Heart right ventricle (tissue), 16 donors: ENCODE measurements at regions not wholly inside any gene's neighbourhood (a gene's known extent, or its start where the extent isn't known, plus 50 kb on each side); places are given as distances from the start of the nearest gene placed in this dataset.

Source experiments
- ATAC-seq, 8 donors: fragments of 200-7000 bp; cut with Tn5 transposase; one replicate each; pipeline ENCODE4 v1.9.1; 2020; ENCODE audit warnings: mild to moderate bottlenecking in 8 of 8, moderate library complexity in 8 of 8, moderate number of reproducible peaks in 1 of 8
- DNase-seq, 2 donors: peaks; one replicate each; pipeline ENCODE4 v3.0.0-alpha.2; 2020
- H3K27ac ChIP-seq, 10 donors: fragments of 200-600 bp; sonication (generic) in 2 of 10; one replicate each; pipeline versions ENCODE4 v1.5.0 to v1.8.0; 2020 to 2022; ENCODE audit warnings: mild to moderate bottlenecking in 3 of 10
- H3K27me3 ChIP-seq, 7 donors: fragments of 200-600 bp; one replicate each; pipeline ENCODE4 v1.8.0; 2021 to 2022; ENCODE audit warnings: mild to moderate bottlenecking in 2 of 7
- H3K36me3 ChIP-seq, 9 donors: fragments of 200-600 bp; sonication (generic) in 1 of 9; one replicate each; pipeline versions ENCODE4 v1.5.0 to v1.8.0; 2020 to 2022; ENCODE audit warnings: mild to moderate bottlenecking in 2 of 9
- H3K4me1 ChIP-seq, 9 donors: fragments of 200-600 bp; sonication (generic) in 1 of 9; one replicate each; pipeline versions ENCODE4 v1.5.0 to v1.8.0; 2020 to 2022; ENCODE audit warnings: mild to moderate bottlenecking in 4 of 9
- H3K4me3 ChIP-seq, 10 donors: fragments of 200-600 bp; sonication (generic) in 2 of 10; one replicate each; pipeline versions ENCODE4 v1.5.0 to v1.8.0; 2020 to 2022; ENCODE audit warnings: mild to moderate bottlenecking in 7 of 10, moderate library complexity in 2 of 10
- H3K9me3 ChIP-seq, 11 donors: fragments of 200-600 bp in 10 of 11; sonication (generic) in 2 of 11; one replicate each; pipeline versions ENCODE4 v1.5.0 to v1.8.0; 2013 to 2022; ENCODE audit warnings: mild to moderate bottlenecking in 2 of 11, control low read depth in 1 of 11, moderate library complexity in 1 of 11
- CTCF ChIP-seq, 9 donors: fragments of 200-600 bp; sonication (generic) in 2 of 9; IDR thresholded peaks; one replicate each; pipeline versions ENCODE4 v1.5.0 to v1.8.0; 2021 to 2022; ENCODE audit warnings: antibody characterized with exemption in 9 of 9, mild to moderate bottlenecking in 5 of 9, moderate library complexity in 1 of 9
- WGBS, 2 donors: extraction: QIAGEN DNeasy Blood & Tissue Kit; methylation state at CpG; one replicate each; pipeline ENCODE4 v1.1.7; 2013; ENCODE audit warnings: inconsistent platforms in 1 of 2; 5-methylcytosine and 5-hydroxymethylcytosine counted together
- intact Hi-C, 10 donors: fragments of 100-400 bp; cut with DNase I; formaldehyde crosslinking; loops; one replicate each; pipeline versions ENCODE4 v1.11.1 to v1.14.2; 2022
- donor health status: Arrhythmogenic right ventricular cardiomyopathy.
- donor health status: ischemic (EF 13 %, LVEDD 7.1; RV severe dilation, severe dysfunction).
- donor health status: healthy with polysubstance abuse.
- donor health status: DM: no; HTN: yes; CAD: no.
- donor health status: DM: no; HTN: no; CAD: no.
- donor health status: ischemic (EF 25% LVEDD 6.9; RV normal size, moderate dysfunction).
- donor health status: ischemic (EF 25% LVEDD 5.7; RV mildly dilated, moderate dysfunction).
- donor health status: healthy.
- donor health status: DM: yes; HTN: yes; CAD: no.
- donor health status: Ischemic cardiomyopathy.
- donor health status: ischemic (EF 35%, LVEDD 5.7; RV mildly dilated, moderate dysfunction).
- donor health status: nonischemic (EF 11% LVEDD 7.7; RV severe dilation, severe dysfunction).
- donor health status: DM: yes; HTN: yes; CAD: no.
- donor health status: PGD.
- donor health status: ischemic (EF 29% LVEDD 5.4; RV normal size, mild dysfunction).
- donor health status: nonischemic (EF 23%, LVEDD 6.1; RV moderate dilation, normal function).

GRCh38 chr18:41237317-41237716 lies 717.7 kb upstream of the PIK3C3 start:
- no peaks in the 10 kb centered on the region for H3K36me3 ChIP-seq
- no peak overlapping the region for H3K4me3 ChIP-seq
- no peaks in the 10 kb centered on the region for H3K4me1 ChIP-seq
- intact Hi-C loops = no loop called here
- no peak for TF ChIP-seq CTCF (IDR thresholded peaks at IDR 0.05)
- no peak overlapping the region for H3K27ac ChIP-seq
- DNase-seq (no peak), ATAC-seq (no peak)
- H3K27me3 ChIP-seq = no peaks in the 10 kb centered on the region
- peaks cover 0 to 33% (median 0%) of the 10 kb centered on the region in 11 donors for H3K9me3 ChIP-seq
- WGBS, 2 donors = 88 to 94% methylated on average over 1 of the region's 1 CpG

- Histone ChIP-seq H3K9me3 (peaks cover 0 to 7% (median 0%) of the 10 kb centered on the region in 11 donors), H3K36me3 (no peaks in the 10 kb centered on the region), H3K27ac (no peak overlapping the region), H3K4me3 (no peak overlapping the region), H3K27me3 (no peaks in the 10 kb centered on the region), H3K4me1 (no peaks in the 10 kb centered on the region)
- WGBS, 2 donors = 81 to 85% methylated on average over 3 of the region's 3 CpGs
- intact Hi-C loops = no loop called here
- ATAC-seq = no peak
- no peak for TF ChIP-seq CTCF (IDR thresholded peaks at IDR 0.05)
- DNase-seq = no peak
These were observed 723.4 kb upstream of the PIK3C3 start for GRCh38 chr18:41231681-41232080.

GRCh38 chr18:41227993-41228392 lies 727.0 kb upstream of the PIK3C3 start:
- H3K4me1 ChIP-seq = no peaks in the 10 kb centered on the region
- peaks cover 0 to 5% (median 0%) of the 10 kb centered on the region in 11 donors for H3K9me3 ChIP-seq
- intact Hi-C loops = no loop called here
- no peak overlapping the region for H3K4me3 ChIP-seq
- H3K27me3 ChIP-seq = no peaks in the 10 kb centered on the region
- no peaks in the 10 kb centered on the region for H3K36me3 ChIP-seq
- no peak for ATAC-seq
- TF ChIP-seq CTCF (IDR thresholded peaks at IDR 0.05) = no peak
- H3K27ac ChIP-seq = no peak overlapping the region
- 94 to 97% methylated on average over 1 of the region's 1 CpG for WGBS, 2 donors
- no peak for DNase-seq

GRCh38 chr18:41226911-41227310 lies 728.1 kb upstream of the PIK3C3 start:
- Histone ChIP-seq H3K4me1 (no peaks in the 10 kb centered on the region), H3K4me3 (no peak overlapping the region), H3K9me3 (peaks cover 0 to 8% (median 0%) of the 10 kb centered on the region in 11 donors), H3K27me3 (no peaks in the 10 kb centered on the region), H3K27ac (no peak overlapping the region), H3K36me3 (no peaks in the 10 kb centered on the region)
- TF ChIP-seq CTCF (IDR thresholded peaks at IDR 0.05) = no peak
- WGBS, 2 donors = 88 to 90% methylated on average over 4 of the region's 4 CpGs
- ATAC-seq (no peak), DNase-seq (no peak)
- intact Hi-C loops = no loop called here
